D341Med (cell line): ENCODE measurements at regions not wholly inside any gene's neighbourhood (a gene's known extent, or its start where the extent isn't known, plus 50 kb on each side); places are given as distances from the start of the nearest gene placed in this dataset.
"Not testable (repeated sequence)": the region's sequence is repeated elsewhere in the genome, so short reads cannot be mapped to it uniquely, and the experiment has no call there.

Experiments
- DNase-seq: peaks from one replicate; pipeline ENCODE4 v3.0.0; 2012; ENCODE audit warnings: low spot score

DNA sequence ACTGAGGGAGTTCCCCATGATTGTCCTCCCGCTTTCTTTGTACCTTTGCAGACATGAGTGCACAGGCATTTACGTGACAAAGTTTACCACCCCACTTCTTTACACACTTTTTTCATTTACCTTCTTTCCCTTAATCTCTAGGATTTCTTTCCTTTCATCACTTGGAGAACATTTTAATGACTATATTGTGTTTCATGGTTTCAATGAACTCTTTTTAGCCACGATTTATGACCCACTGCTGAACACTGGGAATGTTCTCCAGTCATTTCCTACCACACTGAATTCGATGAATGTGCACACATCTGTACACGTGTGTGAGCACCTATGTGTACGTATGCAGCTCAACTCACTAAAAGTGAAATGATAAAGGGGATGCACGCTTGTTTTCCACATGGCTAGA is 371.7 kb upstream of the IGFBP3 start:
- no peak for DNase-seq

DNA sequence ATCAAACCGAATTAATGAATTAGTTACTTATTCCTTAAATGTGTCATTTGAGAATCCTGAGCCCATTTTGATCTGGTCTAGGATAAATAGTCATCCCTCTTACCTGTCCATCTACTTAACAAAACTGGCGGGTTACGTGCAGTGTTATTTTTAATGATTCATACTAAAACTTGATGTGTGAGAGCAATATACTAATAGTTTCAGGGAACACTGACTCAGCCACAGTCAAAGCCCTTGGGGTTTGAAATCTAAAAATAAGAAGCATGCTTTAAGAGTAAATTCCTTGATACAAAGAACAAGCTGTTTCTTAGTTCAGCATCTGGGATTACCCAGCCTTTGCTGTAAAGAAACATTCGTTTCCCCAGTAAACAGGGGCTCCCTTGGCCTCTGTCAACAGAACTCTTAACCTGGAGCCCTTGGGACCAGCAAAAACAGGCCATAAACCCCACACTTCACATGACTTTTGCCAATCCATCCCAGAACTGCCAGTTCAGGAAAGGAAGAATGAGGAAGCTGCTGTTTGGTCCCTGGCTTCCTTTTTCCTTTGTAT is 370.6 kb upstream of the IGFBP3 start:
- no peak for DNase-seq

DNA sequence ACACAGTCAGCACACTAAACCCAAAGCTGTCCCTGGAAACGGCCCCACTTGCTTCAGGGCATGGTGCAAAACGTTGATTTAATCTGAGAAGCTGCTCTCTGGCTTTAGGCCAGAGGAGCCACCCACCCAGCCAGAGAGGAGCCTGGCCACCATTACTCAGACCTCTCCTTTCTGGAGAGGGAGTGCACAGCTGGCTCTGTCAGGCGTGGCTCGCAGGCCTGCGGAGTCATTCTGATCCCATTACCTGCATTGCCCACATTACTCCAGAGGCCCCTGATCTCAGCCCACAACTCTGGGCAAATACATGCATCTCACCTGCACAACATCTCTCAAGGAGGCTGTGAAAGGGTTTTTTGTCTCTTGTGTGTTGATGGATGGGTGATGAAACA is 370.0 kb upstream of the IGFBP3 start:
- no peak for DNase-seq

DNA sequence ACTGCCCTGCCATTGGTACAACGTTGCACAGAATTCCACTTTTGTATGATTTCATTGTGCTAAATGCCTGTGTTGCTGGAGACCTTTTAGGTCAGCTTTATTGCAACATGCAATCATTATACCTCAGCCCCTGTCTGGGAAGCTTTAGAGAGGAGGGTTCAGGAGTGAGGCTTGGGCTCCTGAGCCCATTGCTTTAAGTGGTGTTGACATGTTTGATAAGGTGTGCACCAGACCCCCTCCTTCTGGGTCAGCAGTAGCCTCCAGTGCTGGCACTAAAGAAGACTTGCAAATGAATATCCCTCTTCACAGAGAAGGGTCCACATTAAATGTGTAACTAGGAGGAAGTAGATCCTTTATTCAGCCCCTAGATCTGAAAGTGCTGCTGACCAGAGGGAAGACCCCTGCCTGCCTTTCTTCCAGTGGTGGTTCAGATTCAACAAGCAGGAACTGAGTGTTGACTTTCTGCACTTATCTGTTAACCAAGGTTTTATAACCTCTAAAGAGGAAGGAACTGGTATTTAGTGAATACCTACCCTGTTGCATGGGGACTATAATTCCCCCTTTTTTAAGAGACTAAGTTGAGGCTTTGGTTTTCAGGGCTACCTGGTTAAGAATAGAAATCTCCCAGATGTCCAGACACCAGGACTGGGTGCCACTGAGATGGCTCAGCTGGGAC is 369.4 kb upstream of the IGFBP3 start:
- no peak for DNase-seq

DNA sequence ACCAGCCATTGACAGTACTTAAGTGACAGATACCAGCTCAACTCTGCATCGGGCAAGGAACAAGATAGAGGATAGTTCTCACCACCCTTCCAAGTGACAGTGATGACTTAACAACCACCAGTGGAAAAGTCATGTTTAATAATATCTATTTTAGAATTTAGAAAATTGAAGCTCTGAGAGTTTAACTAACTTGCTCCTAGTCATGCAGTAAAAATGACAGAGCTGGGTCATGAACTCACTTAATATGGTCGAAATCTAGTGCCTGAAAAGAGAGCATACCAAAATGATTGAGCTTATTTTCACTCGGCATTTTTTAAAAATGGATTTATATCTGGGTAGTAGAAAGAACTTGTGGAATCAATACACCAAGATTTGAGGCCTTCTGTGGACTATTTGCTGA is 367.8 kb upstream of the IGFBP3 start:
- no peak for DNase-seq

DNA sequence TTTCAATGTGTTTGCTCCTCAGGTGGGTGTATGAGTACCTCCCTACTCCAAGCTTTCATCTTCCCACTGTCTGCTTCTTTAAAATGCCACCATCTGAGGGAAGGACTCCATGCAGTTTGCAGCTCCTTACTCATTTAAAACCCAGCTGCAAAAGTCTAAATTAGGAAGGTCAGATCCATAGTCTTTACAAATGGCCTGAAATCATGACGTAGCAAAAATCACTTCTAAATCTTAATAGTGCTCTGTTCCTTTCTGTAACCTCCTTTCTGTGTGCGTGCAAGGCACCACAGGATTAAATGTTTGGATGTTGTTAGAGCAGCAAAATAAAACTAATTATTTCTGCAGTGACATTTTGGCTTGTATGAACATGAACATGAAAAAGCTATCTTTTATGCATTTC is 366.9 kb upstream of the IGFBP3 start:
- no peak for DNase-seq

DNA sequence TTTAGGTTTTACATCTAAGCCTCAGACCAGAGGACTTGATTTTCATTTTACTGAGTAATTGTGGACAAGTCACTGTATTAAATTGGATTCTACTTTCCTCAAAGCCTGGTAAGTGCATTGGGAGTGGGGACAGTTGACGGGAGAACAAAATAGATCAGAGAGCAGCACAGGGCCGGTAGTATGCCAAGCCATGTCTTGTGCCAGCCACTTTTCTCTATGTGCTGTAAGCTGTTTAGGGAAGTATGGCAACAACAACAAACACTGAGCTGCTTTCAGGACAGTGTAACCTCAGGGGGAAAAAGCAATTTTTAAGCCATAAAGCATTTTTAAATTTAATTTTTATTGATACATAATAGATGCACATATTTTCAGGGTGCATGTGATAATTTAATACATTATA is 365.9 kb upstream of the IGFBP3 start:
- DNase-seq, result no peak

DNA sequence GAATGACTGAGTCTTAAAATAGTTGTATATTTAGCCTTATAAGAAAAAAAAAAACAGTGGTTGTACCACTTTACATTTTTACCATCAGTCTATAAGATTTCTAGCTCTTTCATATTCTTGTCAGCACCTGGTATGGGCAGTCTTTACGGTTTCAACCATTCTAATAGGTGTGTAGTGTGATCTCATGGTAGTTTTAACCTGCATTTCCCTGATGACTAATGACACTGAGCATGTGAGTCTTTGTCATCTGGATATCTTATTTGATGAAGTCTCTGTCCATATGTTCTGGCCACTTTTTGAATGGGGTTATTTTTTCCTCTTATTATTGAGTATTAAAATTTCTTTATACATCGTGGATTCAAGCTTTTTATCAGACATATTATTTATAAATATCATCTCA is 365.3 kb upstream of the IGFBP3 start:
- no peak for DNase-seq

DNA sequence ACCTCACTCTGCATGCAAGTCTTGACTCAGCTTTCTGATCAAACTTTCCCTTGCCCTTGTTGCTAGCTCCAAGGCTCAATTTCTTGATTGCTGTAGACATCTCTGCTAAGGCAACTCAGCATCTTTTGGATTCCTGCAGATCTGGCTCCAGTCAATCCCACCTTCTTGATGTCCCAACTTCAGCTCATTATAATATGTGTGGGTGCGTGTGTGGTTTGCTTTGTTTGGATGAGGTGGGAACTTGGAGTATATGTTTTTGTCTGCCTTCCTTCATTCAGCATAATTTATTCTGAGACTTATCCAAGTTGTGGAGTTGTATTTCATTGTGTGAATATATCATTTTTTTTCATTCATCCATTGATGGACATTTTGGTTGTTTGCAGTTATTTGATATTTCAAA is 364.8 kb upstream of the IGFBP3 start:
- no peak for DNase-seq

DNA sequence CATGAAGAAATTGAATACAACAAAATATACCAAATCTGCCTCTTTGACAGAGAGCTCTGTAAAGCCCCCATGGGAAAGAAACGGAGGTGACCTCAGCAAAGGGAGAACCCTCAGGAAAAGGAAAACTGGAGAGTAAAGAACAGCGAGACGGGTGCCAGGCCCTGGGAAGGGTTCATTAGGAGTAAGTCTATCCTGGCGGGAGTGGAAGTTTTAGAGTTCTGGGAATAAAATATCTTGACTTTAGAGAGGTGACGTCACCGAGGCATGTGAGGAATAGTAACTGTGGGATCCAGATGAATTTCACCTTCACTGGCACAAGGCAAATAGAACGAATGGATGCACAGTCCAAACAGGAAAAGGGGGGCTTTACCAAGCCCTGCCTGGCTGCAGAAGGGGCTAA is 362.8 kb upstream of the IGFBP3 start:
- DNase-seq, result no peak

DNA sequence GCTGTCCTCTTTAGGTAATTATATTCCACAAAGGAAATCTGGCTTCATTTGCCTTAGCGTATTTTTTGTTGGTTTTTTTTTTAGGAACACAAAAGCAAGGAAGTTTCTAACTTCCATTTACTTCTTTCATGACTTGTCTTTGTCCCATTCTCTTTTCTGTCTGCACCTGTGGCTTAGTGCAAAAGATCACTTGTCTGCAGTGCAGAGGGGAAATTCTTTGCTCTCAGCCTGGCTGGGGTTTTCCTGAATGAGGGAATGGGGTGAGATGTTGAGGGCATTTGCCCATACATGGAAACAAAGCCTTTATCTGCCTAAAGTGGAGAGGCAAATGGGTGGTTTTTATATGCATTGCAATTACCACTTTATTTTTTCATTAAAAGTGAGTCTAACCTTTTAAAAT is 361.1 kb upstream of the IGFBP3 start:
- no peak for DNase-seq

DNA sequence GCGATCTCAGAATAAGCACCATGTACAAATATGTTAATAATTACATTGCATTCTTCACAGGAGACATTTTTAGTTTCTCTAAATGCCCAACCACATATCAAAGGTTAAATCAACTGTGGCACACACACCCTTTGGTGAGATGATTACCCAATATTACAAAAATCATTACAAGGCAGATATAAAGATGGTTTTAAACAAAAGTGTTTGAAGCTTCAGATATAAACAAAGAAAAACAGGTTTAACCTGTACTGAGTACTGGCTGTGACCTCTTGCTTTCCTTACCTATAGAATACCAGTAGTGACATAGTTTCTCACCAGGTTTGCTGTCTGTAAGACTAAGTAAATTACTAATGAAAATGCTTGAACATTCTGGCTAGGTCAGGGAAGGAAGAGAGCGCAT is 360.0 kb upstream of the IGFBP3 start:
- no peak for DNase-seq

DNA sequence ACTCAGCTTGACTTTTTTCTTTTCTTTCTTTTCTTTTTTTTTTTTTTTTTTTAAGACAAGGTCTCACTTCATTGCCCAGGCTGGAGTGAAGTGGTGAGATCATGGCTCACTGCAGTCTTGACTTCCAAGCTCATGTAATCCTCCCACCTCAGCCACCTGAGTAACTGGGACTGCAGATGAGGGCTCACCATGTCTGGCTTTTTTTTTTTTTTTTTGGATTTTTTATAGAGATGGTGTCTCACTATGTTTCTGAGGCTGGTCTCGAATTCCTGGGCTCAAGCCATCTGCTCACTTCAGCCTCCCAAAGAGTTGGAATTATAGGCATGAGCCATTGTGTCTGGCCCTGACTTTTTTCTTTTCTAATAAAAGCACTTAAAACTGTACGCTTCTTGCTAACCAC is 358.2 kb upstream of the IGFBP3 start:
- DNase-seq, result no peak

DNA sequence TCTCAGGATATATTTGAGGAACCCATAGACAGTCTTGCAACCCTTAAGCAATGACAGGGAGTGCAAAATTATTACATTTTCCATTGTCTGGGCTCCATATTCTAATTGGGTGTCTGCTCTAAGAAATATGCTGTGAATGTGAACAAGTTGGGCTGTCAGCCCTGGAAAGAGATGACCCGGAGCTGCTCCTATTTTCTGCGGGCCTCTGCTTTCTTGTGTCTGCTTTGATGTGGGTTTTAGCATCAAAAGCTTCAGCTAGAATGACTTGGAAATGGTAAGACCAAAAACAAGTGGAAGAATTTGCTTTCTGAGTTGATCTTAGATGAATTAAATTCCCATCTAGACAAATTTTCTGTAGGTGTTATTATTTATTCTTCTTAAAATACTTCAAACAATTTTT is 343.6 kb upstream of the IGFBP3 start:
- DNase-seq, result no peak

DNA sequence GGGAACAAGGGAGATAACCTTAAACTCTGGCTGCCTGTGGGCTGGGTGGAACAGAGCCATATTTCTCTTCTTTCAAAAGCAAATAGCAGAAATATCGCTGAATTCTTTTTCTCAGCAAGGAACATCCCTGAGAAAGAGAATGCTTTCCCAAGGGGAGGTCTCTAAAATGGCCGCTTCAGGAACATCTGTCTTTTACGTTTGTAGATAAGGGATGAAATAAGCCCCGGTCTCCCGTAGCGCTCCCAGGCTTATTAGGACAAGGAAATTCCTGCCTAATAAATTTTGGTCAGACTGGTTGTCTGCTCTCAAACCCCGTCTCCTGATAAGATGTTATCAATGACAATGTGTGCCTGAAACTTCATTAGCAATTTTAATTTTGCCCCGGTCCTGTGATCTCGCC is 340.6 kb upstream of the IGFBP3 start:
- DNase-seq, result not testable (repeated sequence)

DNA sequence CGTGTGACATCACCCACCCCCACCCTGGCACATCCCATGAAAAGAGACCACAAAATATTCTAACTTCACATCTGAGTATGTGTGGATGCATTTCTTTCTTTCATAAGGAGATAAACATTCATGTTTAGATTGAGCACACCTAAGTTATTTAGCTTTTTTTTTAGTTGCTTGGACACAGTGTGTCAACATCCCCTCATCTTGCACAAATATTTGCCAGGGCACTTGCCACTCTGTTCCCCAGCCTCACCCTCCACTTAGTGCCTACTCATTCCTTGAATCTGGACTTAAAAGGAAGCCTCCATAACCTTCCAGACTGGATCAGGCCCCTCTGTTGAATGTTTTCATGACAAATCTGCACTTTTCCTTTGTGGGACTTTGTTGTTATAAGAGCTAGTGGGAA is 338.9 kb upstream of the IGFBP3 start:
- DNase-seq, result no peak

DNA sequence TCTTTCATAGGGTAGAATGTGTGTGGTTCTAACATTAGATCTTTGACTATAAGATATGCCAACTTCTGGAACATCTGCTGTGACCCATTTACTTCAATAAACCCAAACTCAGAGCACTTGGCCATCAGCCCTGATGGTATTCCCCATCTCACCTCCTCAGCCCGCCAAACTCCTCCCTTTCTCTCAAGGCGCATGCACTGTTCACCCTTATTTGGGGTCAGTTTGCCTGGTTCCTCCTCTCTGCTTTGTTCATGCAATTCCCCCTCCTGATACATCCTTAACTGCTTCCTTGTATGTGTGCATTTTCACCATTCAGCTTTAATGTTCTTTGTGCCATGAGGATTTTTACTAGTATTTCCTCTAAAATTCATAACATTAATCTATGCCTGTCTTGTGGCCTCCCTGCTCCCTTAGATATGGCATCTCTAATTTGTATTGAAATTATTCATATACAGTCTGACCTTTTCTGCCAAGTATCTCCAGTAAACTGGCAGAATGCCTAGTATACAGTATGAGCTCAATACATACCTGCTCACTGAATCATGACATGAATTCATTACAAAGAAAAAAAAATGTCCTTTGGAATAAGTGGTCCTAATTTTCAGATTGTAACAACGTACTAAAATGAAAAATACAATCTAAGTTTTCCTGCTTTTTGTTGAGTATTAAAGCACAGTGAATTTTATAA is 336.8 kb upstream of the IGFBP3 start:
- no peak for DNase-seq

DNA sequence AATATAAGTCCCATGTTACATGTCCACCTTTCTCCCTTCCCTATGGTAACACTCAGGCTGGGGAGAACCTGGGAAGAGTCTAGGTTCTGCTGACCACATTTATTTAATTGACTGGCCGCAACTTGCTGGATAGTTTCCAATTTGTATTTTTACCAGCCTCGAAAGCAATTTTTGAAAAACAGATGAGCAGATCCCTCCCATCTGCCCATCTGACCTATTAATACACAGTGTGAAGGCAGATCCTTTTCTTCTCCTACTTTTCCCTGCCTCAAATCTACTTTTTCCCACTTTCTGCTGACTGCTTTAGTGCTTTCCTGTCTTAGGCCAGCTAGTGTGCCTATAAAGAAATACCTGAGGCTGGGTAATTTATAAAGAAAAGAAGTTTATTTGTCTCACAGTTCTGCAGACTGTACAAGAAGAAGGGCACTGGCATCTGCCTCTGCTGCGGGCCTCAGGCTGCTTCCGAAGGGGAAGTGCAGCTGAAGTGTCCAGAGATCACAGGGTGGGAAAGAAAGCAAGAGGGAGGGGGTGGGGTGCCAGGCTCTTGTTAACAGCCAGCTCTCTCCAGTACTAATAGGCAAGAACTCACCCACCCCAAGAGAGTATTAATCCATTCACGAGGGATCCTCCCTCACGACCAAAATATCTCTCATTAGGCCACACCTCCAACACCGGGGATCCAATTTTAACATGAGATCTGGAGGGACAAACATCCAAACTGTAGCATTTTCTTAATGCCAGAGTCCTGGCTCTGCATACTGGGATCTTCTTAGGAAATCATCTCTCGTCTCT is 336.0 kb upstream of the IGFBP3 start:
- DNase-seq, result no peak

DNA sequence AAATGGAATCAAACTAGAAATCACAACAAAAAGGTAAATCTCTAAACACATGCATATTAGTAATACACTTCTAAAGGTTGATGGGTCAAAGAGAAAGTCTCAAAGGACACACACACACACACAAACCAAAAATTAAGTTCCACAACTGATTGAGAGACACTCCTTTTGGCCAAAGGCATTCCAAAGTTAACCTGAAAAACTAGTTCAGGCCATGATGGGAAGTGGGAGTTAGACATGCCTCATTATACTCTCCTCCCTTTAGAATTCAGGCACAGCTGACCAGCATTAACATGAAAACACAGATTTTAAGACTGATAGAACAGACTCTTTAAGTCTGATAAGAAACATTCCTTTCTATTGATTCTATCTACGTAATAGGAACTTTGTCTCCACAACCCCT is 332.4 kb upstream of the IGFBP3 start:
- no peak for DNase-seq

DNA sequence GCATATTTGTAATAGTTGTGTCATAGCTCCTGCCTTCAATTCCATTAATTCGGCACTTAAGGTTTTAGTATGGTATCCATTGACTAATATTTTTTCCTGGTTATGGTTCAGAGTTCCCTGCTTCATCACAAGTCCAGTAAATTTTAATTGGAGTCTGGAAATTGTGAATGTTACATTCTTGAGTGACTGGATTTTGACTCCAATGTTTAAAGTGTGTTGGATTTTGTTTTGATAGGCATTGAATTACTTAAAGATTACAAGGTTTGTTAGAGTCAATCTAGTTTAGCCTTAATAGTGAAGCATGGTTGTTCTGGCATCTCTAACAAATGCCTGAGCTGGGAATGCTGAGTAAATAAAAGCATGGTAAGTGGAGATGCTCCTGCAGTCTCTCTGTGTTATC is 326.6 kb upstream of the IGFBP3 start:
- DNase-seq, result no peak

DNA sequence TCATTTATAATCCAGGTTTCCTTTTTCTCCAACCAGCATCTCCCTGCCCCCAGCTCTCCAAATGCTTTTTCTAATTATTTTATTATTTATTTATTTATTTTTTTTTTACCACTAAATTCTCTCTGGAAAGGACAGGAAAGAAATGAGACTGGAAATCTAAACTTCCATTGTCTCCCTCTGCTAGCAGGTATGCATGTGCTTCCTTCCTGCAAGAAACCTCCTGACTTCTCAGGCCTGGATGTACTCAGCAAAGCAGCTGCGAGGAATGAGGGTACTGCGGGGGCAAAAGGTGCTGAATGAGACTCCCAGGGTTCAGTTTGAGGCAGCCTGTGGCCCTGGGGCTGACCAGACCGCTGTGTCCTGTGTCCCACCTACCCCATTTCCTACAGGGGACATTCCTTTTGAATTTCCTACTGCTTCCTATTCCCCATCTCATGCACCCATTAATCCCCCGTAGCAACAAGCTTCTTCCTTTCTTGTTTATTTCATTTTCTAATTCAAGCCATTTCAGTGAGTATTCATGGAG is 324.6 kb upstream of the IGFBP3 start:
- no peak for DNase-seq

DNA sequence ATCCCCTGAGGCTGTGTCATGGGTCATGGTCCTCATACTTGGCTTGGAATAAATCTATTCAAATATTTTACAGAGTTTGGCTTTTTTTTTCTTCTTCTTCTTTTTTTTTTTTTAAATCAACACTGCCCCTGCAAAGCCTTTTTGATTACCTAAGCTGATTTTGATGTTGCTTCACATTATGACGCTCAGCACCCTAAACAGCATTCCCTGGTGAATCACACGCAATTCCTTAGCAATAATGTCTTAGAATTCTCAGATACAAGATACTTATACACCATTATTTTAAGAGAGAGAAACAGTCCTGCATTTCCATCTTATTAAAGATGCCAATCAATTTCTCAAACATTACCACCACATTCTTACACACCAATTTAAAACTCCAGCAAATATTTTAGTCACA is 323.7 kb upstream of the IGFBP3 start:
- no peak for DNase-seq

DNA sequence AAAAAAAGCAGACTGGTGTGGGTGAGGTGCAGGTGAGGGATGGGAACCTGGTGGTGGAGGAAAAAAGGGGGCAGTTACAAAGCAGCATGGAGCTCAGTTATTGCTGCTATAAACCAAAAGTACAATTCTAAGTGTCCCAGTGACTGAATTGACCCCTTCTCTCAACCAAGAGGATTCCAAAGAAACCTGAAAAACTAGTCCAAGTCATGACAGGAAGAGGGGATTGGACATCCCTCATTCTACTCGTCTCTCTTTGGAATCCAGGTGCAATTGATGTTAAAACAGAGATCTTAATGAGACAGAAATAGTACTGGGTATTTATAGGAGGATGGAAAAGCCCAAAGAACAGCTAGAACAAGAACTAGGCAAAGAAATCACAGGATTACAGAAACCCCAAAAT is 322.3 kb upstream of the IGFBP3 start:
- no peak for DNase-seq
